GM19324 (cell line): ENCODE measurements at regions not wholly inside any gene's neighbourhood (a gene's known extent, or its start where the extent isn't known, plus 50 kb on each side); places are given as distances from the start of the nearest gene placed in this dataset.
"Not testable (repeated sequence)": the region's sequence is repeated elsewhere in the genome, so short reads cannot be mapped to it uniquely, and the experiment has no call there.

Experiments
- ATAC-seq: cut with Tn5 transposase; IDR thresholded peaks from one replicate; pipeline ENCODE4 v1.9.1; 2021; ENCODE audit warnings: mild to moderate bottlenecking, moderate library complexity; ENCODE audit not compliant: unreplicated experiment, low FRiP score

DNA sequence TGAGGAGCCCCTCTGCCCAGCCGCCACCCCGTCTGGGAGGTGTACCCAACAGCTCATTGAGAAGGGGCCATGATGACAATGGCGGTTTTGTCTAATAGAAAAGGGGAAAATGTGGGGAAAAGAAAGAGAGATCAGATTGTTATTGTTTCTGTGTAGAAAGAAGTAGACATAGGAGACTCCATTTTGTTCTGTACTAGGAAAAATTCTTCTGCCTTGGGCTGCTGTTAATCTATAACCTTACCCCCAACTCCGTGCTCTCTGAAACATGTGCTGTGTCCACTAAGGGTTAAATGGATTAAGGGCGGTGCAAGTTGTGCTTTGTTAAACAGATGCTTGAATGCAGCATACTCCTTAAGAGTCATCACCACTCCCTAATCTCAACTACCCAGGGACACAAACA is 861.1 kb upstream of the INTU start:
- ATAC-seq = not testable (repeated sequence)

- no peak for ATAC-seq
Observed at GRCh38 chr4:126772662-126773061, 860.1 kb upstream of the INTU start.

- ATAC-seq = no peak
Observed at GRCh38 chr4:126775485-126776106, 857.2 kb upstream of the INTU start.

DNA sequence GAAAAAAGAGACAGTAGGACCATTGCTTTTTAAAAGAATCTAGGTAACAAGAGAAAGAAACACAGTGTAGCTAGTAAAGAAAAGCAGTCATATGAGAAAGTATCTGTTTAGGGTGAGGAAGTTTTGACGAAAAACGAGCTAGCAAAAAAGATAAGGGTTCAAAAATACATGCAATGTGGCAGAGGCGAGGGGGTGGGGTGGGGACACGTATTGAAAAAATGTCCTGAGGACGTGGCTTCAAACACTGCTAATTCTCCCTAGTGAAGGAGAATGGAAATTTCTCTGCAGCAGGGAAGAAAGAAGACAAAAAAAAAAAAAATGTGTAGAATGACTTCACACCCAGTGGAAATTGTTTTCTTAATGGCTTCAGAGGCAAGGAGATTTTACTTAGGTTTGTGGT is 856.4 kb upstream of the INTU start:
- ATAC-seq = no peak

DNA sequence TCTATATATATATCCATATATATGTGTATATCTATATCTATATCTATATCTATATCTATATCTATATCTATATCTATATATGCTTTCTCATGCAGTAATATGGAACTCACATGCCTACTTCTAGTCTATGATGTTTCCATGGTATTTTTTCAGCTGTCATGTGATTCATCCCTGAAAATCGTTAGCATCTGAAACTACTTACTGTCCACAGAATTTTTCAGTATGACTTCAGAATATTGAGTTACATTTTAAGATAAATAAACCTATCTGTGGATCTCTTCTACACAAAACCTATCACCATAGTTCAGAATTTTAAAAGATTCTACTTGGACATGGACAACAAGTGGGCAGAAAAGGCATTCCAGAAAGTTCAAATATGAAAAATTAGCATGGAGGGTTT is 855.1 kb upstream of the INTU start:
- ATAC-seq = no peak

DNA sequence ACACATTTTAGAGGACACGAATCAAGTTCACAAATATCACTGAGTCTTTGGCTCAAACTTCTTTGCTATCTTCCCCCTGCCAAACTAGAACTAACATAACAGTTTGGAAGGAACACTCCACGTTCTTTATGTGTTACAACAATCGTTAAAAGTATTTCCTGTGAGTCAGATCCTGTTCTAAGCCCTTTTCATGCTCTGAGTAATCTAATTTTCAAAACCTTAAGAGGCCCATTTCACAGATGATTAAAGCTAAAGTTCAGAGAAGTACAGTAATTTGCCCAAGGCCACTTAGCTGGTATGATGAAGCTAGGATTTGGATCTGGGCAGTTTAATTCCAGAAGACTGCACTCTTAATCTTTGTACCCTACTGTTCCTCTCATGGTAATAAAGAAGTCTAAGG is 854.4 kb upstream of the INTU start:
- no peak for ATAC-seq

DNA sequence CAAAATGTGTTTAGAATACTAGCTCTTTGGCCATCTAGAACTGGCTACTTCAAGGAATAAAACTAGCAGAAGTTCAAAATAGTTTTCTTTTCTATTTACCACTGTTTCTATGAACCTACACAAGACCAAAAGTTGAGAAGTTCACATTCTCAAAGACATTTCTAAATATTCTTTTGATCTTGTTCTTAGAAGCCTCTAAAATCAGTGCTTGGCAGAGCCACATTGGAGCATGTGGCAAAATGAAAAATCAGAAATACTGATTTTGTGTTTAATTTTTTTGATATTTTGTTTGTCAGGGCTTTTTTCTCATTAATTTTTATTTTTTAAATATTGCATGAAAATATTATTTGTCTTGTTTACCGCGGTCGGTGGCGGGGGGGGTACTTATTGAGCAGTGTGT is 853.8 kb upstream of the INTU start:
- no peak for ATAC-seq

- no peak for ATAC-seq
Observed at GRCh38 chr4:126779436-126780166, 853.2 kb upstream of the INTU start.

- no peak for ATAC-seq
Observed at GRCh38 chr4:126783191-126783590, 849.6 kb upstream of the INTU start.

- no peak for ATAC-seq
Observed at GRCh38 chr4:126784966-126785580, 847.7 kb upstream of the INTU start.

- no peak for ATAC-seq
Observed at GRCh38 chr4:126790633-126791032, 842.1 kb upstream of the INTU start.

- ATAC-seq = no peak
Observed at GRCh38 chr4:126794363-126794762, 838.4 kb upstream of the INTU start.

DNA sequence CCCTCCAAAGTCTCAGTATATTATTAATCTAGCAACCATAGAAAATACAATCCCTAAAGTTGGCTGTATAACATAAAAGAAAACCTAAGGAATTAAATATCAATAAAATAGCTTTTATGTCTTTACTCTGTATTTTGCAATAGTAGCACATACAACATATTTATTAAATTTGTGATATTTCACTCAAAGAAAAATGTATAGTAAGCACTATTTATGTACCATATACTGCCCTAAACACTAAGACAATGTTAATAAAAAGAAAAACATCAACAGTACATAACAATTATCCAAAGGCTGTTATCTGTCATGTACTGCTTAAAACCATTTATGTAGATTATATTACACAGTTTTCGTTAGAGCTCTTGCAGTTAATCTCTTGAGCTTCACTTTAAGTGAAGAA is 834.5 kb upstream of the INTU start:
- no peak for ATAC-seq

DNA sequence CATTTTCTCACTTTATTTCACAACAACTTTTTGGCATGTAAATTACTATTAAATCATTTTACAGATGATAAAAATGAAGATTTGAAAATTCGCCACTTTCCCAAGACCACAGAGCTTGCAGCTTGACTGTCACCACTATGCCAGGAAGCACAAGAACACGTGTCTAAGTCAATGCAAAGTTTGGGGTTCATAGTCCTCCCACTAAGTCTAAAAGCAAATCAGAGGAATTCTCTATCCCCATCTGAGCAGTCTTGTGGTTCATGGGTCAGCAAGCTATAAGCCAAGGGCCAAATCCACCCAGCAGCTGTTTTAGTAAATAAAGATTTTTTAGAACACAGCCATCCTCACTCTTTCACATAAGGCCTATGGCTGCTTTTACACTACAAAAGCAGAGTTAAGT is 833.3 kb upstream of the INTU start:
- ATAC-seq = no peak

GRCh38 chr4:126799971-126800574 is 832.7 kb upstream of the INTU start:
- no peak for ATAC-seq

GRCh38 chr4:126800575-126801141 is 832.1 kb upstream of the INTU start:
- ATAC-seq = no peak

DNA sequence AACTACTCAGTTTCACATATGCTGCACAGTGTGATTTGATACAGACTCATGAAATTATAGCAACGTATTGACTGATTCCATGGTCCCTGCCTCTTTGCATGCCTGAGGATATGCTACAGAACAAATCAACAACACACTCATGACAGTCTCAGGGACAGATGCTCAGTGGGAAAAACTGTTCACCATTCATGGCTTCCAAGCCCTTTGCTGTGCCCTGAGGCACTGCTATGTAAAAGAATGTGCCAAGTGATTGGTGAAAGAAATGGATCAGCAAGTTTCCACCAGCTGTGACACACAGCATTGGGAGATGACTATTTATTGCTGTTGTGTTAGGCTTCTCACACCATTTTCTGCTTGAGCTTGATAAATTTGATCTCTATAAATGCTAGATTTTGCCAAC is 825.6 kb upstream of the INTU start:
- ATAC-seq = no peak

DNA sequence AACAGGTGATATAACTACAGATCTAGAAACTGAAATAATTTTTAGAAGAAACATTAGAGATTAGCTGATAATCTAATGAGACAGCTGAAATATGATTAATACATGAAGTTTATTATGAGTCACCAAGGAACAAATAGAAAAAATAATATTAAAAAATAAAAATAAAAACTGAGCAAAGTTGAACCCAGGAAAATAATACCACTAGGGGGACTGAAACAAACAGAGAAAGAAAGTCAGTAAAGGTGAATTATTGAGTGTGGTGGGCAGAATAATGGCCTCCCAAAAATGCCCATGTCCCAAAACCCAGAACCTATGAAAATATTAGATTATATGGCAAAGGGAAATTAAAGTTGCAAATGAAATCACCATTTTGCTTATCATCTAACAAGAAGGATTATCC is 820.7 kb upstream of the INTU start:
- ATAC-seq = no peak

- no peak for ATAC-seq
Observed at GRCh38 chr4:126820631-126821030, 812.1 kb upstream of the INTU start.

GRCh38 chr4:126821152-126821551 is 811.6 kb upstream of the INTU start:
- no peak for ATAC-seq

DNA sequence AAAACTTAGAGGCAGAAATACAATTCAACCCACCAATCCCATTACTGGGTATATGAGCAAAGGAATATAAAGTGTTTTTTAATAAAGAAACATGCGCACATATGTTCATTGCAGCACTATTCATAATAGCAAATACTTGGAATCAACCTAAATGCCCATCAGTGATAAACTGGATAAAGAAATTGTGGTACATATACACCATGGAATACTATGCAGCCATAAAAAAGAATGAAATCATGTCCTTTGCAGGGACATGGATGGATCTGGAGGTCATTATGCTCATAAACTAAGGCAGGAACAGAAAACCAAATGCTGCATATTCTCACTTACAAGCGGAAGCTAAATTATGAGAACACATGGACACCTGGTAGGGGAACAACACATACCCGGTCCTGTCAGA is 807.7 kb upstream of the INTU start:
- ATAC-seq = no peak
